Tibial nerve (tissue), 4 donors: ENCODE measurements at regions not wholly inside any gene's neighbourhood (a gene's known extent, or its start where the extent isn't known, plus 50 kb on each side); places are given as distances from the start of the nearest gene placed in this dataset.

Experiments
- DNase-seq, 2 donors: peaks; one replicate each; pipeline ENCODE4 v3.0.0-alpha.2; 2019; ENCODE audit warnings: low spot score in 2 of 2
- H3K27ac ChIP-seq, 4 donors: fragments of 200-600 bp; sonication (generic) in 3 of 4; one replicate each; pipeline ENCODE4 v1.5.1; 2017 to 2019; ENCODE audit warnings: mild to moderate bottlenecking in 1 of 4
- H3K27me3 ChIP-seq, 2 donors: fragments of 200-600 bp; sonication (generic) in 1 of 2; one replicate each; pipeline versions ENCODE4 v1.5.1 to v1.6.0; 2017 to 2019
- H3K36me3 ChIP-seq, 3 donors: fragments of 200-600 bp; sonication (generic); one replicate each; pipeline ENCODE4 v1.5.1; 2018 to 2019
- H3K4me1 ChIP-seq, 4 donors: fragments of 200-600 bp; sonication (generic) in 3 of 4; one replicate each; pipeline ENCODE4 v1.5.1; 2017 to 2019
- H3K4me3 ChIP-seq, 4 donors: fragments of 200-600 bp; sonication (generic) in 3 of 4; one replicate each; pipeline ENCODE4 v1.5.1; 2017 to 2019; ENCODE audit warnings: mild to moderate bottlenecking in 1 of 4, moderate library complexity in 1 of 4
- H3K9me3 ChIP-seq, 4 donors: fragments of 200-600 bp; sonication (generic) in 3 of 4; one replicate each; pipeline ENCODE4 v1.5.1; 2017 to 2019
- EP300 ChIP-seq, 2 donors: sonication (generic); formaldehyde crosslinking; IDR thresholded peaks; one replicate each; pipeline ENCODE4 v1.6.1; 2017; ENCODE audit warnings: antibody characterized with exemption in 2 of 2, mild to moderate bottlenecking in 1 of 2
- POLR2A ChIP-seq, 2 donors: fragments of 450-650 bp; IDR thresholded peaks; one replicate each; pipeline ENCODE4 v1.6.1; 2017; ENCODE audit warnings: antibody characterized with exemption in 2 of 2, mild to moderate bottlenecking in 2 of 2, moderate library complexity in 2 of 2
- WGBS, 2 donors: methylation state at CpG; one replicate each; pipeline ENCODE4 v1.1.5; 2018; 5-methylcytosine and 5-hydroxymethylcytosine counted together
- TF ChIP-seq, protein P1 (sequence below), 5 experiments: fragments of 200-600 bp in 3 of 5; fragments of 450-650 bp in 2 of 5; sonication (generic) in 3 of 5; IDR thresholded peaks; one replicate each; pipeline ENCODE4 v1.5.1; 2016 to 2019; ENCODE audit warnings: antibody characterized with exemption in 5 of 5, mild to moderate bottlenecking in 3 of 5, moderate library complexity in 2 of 5

DNA sequence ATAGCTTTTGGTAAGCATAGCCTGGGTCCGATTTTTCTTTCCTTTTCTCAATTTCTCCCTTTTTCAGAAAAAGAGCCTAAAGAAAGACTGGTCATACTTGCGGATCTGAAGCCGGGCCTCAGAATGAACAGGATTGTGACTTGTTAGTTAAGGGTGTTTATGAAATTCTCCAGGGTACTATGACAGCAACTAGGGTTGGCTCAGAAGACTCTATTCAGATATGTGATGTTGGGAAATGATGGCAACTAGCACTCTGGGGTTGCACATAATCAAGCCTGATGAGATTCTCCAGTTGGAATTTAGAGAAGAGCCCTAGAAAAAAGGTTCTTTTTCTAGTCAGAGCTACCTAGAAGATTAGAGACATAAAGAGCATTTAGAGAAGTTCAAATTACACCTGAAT is 352.4 kb upstream of the POM121L12 start:
- Histone ChIP-seq H3K36me3 (no peaks in the 10 kb centered on the region), H3K9me3 (peaks cover 0 to 3% (median 0%) of the 10 kb centered on the region in 4 donors), H3K27me3 (no peaks in the 10 kb centered on the region), H3K27ac (no peak overlapping the region), H3K4me1 (no peaks in the 10 kb centered on the region), H3K4me3 (no peak overlapping the region)
- TF ChIP-seq EP300 (IDR thresholded peaks at IDR 0.05) (no peak), POLR2A (IDR thresholded peaks at IDR 0.05) (no peak)
- TF ChIP-seq, protein P1, sequence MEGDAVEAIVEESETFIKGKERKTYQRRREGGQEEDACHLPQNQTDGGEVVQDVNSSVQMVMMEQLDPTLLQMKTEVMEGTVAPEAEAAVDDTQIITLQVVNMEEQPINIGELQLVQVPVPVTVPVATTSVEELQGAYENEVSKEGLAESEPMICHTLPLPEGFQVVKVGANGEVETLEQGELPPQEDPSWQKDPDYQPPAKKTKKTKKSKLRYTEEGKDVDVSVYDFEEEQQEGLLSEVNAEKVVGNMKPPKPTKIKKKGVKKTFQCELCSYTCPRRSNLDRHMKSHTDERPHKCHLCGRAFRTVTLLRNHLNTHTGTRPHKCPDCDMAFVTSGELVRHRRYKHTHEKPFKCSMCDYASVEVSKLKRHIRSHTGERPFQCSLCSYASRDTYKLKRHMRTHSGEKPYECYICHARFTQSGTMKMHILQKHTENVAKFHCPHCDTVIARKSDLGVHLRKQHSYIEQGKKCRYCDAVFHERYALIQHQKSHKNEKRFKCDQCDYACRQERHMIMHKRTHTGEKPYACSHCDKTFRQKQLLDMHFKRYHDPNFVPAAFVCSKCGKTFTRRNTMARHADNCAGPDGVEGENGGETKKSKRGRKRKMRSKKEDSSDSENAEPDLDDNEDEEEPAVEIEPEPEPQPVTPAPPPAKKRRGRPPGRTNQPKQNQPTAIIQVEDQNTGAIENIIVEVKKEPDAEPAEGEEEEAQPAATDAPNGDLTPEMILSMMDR (IDR thresholded peaks at IDR 0.05): no peak
- no peak for DNase-seq
- 65 to 87% methylated on average over 3 of the region's 3 CpGs for WGBS, 2 donors

DNA sequence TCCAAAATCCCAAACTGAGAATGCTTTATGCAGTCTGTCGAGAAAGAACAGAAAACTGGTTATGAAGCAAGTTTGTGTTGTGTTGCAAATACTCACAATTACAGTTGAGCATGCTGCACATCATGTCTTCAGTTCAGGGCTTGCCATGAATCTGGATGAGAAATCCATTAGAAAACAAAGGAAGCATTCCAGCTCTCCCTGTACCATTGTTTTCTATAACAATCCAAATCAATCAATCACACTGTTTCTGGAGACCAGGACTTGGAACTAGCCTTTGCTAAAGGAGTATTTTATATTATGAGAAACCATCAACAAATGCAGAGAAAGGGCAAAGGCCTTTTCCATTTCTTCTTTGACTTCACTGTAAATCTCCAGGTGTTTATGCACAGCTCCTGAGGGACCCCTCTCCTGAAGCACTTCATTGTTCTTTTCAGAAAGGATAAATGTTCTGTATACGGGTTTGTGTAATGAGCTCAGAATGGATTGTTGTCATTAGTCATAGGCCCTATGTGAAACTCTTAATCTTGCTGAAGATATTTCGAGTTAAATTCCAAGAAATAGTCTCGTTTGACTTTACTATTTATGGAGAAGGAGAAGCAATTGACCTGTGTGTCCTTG is 364.7 kb upstream of the POM121L12 start:
- no peak for TF ChIP-seq POLR2A (IDR thresholded peaks at IDR 0.05)
- TF ChIP-seq, protein P1 (IDR thresholded peaks at IDR 0.05): no peak
- TF ChIP-seq EP300 (IDR thresholded peaks at IDR 0.05): no peak
- 37 to 42% methylated on average over 4 of the region's 4 CpGs for WGBS, 2 donors
- no peak for DNase-seq
- Histone ChIP-seq H3K27me3 (no peaks in the 10 kb centered on the region), H3K4me3 (no peak overlapping the region), H3K27ac (no peak overlapping the region), H3K9me3 (no peaks in the 10 kb centered on the region), H3K4me1 (no peaks in the 10 kb centered on the region), H3K36me3 (no peaks in the 10 kb centered on the region)

DNA sequence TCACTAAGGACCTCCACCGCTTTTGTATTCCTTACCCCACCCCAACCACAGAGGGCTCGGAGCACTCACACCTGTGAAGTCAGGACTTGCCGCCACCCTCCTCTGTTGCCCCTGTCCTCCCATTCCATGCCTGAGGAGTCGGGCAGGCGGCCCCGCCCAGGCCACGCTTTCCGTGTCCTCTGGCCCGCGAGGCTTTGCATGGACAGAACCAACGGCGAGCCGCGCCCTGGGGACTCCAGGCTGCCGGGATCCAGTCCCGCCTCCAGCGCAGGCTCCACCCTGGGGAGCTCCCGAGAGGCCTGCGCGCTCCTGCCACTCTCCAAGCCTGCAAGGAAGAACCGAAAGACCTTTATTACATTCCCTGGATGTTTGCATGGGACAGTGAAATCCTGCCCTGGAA is 366.4 kb upstream of the POM121L12 start:
- no peak for DNase-seq
- H3K27me3 ChIP-seq: no peaks in the 10 kb centered on the region
- H3K36me3 ChIP-seq: no peaks in the 10 kb centered on the region
- H3K4me3 ChIP-seq: no peak overlapping the region
- no peaks in the 10 kb centered on the region for H3K9me3 ChIP-seq
- WGBS, 2 donors: 88 to 95% methylated on average over 21 of the region's 21 CpGs
- no peak overlapping the region for H3K27ac ChIP-seq
- TF ChIP-seq EP300 (IDR thresholded peaks at IDR 0.05): no peak
- TF ChIP-seq, protein P1 (IDR thresholded peaks at IDR 0.05): no peak
- H3K4me1 ChIP-seq: no peaks in the 10 kb centered on the region

DNA sequence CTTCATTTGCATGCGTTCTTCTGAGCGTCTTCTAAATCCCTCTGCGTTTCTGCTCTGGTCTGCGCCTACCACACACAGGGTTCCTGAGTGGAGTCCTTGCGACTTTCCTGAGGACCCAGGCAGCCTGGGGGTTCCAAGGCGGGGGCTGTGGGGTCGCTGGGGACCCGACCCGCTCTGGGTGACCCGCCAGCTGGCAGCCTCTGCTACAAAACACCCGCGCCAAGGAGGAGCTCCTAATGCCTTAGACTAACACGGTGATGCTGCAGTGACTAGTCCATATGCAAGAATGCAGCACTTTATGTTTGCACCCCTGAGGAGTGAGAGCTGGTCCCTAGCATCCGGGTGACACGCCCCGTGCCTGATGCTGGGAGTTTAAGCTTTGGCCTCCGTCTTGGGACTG is 367.0 kb upstream of the POM121L12 start:
- no peaks in the 10 kb centered on the region for H3K4me1 ChIP-seq
- WGBS, 2 donors: 90 to 92% methylated on average over 8 to 17 of the region's 17 CpGs
- no peaks in the 10 kb centered on the region for H3K9me3 ChIP-seq
- H3K27me3 ChIP-seq: no peaks in the 10 kb centered on the region
- H3K27ac ChIP-seq: no peak overlapping the region
- TF ChIP-seq, protein P1 (IDR thresholded peaks at IDR 0.05): no peak
- H3K4me3 ChIP-seq: no peak overlapping the region
- no peaks in the 10 kb centered on the region for H3K36me3 ChIP-seq
- no peak for DNase-seq

DNA sequence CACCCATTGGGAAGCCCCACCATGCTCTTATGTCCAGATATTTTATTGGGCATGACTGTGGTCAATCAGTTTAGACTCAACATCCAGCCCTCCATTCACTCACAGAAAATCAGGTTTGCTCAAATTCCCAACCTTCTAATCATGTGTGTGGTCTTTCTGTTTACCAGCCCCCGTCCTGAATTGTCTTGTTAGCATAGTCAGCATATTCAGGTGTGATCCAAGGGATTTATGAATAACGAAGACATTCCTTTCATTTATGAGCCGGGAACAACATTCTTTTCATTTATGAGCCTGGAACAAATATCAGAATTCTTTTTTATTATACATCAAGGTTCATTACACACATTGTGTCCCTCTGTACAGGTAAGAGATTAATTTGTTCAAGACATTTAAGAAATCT is 376.3 kb upstream of the POM121L12 start:
- no peaks in the 10 kb centered on the region for H3K27me3 ChIP-seq
- no peak overlapping the region for H3K27ac ChIP-seq
- 61 to 69% methylated on average over 3 of the region's 3 CpGs for WGBS, 2 donors

More for the DNA sequence above, 376.3 kb upstream of the POM121L12 start:
- Histone ChIP-seq H3K4me3 (no peak overlapping the region), H3K9me3 (peaks cover 0 to 3% (median 0%) of the 10 kb centered on the region in 4 donors), H3K36me3 (no peaks in the 10 kb centered on the region), H3K4me1 (no peaks in the 10 kb centered on the region)
- no peak for TF ChIP-seq POLR2A (IDR thresholded peaks at IDR 0.05)
- TF ChIP-seq, protein P1 (IDR thresholded peaks at IDR 0.05): no peak
- TF ChIP-seq EP300 (IDR thresholded peaks at IDR 0.05): no peak
- no peak for DNase-seq
